ENCODE measurements at regions not wholly inside any gene's neighbourhood (a gene's known extent, or its start where the extent isn't known, plus 50 kb on each side); places are given as distances from the start of the nearest gene placed in this dataset.
A peak's percentile ranks its signal among the peaks of the same experiment; 100 is the strongest.

DNA sequence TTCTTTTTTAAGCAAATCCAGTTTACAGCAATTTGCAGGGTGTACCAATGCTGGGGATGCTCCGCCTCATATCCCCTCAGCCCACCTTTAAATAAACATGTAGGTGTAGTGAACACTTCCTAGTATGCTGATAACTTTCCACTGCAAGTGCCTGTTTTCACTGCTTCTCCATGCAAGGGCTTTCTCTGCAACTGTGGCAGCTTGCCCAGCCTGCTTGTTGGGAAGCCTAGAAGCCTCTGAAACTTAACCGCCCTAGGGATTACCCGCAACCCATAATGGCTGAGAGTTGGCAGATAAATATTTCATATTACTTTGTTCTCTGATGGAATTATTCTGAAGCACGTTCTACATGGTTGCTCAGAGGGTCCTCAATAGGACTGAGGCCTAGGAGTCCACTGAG lies 253.7 kb upstream of the DDX53 start (continued):
- TF ChIP-seq YY1 (IDR thresholded peaks at IDR 0.05; ENCODE audit: low read depth, low read length), result no peak
- no peak for TF ChIP-seq ASH2L (IDR thresholded peaks at IDR 0.05; ENCODE audit: borderline replicate concordance, low read depth)
- no peak for TF ChIP-seq TCF12 (IDR thresholded peaks at IDR 0.05; ENCODE audit: low read depth, low read length)

DNA sequence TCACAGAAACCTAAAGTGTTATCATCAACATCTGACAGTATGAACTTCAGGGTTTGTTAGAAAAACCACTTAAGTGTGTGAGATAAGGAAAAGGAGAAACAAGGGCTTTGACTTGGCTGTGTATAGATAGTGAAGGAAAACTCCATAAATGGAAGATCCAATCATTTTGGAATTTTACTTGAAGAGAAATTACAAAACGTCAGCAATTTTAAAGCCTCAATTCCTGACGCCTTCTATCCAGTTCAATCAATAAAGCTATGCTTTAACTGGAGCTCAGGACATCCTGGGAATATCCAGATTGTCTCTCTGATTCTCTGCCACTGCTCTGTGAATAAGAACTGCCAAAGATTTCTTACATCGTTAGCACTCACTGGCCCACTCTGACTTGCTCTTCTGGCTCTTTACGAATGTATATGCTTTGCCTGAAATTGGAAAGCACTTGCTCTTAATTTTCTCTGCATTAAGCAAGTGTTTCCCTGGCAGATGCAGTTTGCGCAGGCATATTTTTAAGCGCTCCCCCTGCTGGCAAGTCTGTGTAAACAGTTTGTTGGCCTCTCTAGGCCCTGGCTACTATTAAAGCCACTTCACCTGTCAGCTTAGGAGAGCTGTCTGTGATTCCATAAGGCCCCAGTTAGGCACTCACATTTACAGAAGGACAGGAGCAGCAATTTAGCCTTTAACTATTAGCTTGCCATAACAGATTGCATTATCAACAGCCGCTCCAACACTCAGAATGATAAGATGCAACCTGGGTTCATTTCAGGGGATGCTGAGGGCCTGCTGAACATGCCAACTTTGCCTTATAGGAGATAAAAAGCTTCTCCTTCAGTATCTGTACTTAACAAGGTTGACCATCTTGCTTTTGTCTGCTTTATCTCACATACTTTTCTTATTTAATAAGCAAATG lies 251.4 kb upstream of the DDX53 start:
- H3K79me2 ChIP-seq (ENCODE audit: control insufficient read depth, insufficient read depth, low read length), result no peaks in the 10 kb centered on the region
- no peaks in the 10 kb centered on the region for H3K36me3 ChIP-seq (ENCODE audit: control insufficient read depth in 2 of 2, insufficient read depth in 2 of 2, low read length in 1 of 2)

More for the DNA sequence above, 251.4 kb upstream of the DDX53 start:
- ChIA-PET POLR2A (interaction anchor here (0.6 kb wide), 1 partner anchor 447 kb away, joined by 3 read pairs; no protein-coding TSS in a partner anchor), CTCF (interaction anchor here (0.7 to 5.3 kb wide), 24 partner anchors 9 to 1308 kb away, joined by 3 to 69 read pairs (median 4); no protein-coding TSS in a partner anchor), SMC1A (ENCODE audit: uncharacterized antibody, unreplicated experiment) (interaction anchor here (0.5 to 3.2 kb wide), 13 partner anchors 10 to 766 kb away, joined by 3 to 46 read pairs (median 4); no protein-coding TSS in a partner anchor), RAD21 (ENCODE audit: unreplicated experiment) (interaction anchor here (0.9 to 2.8 kb wide), 5 partner anchors 612 to 763 kb away, joined by 3 to 36 read pairs (median 6); no protein-coding TSS in a partner anchor)
- Histone ChIP-seq H2AFZ (ENCODE audit: control insufficient read depth, low read depth, low read length) (no peak overlapping the region), H3K27me3 (replicated peaks in 1 of 2; ENCODE audit: control insufficient read depth in 2 of 2, insufficient read depth in 2 of 2, low read length in 1 of 2) (no peaks in the 10 kb centered on the region), H3K4me2 (ENCODE audit: control insufficient read depth, insufficient read depth) (no peak overlapping the region), H4K20me1 (ENCODE audit: control insufficient read depth, insufficient read depth) (no peaks in the 10 kb centered on the region), H3K4me3 (no peak overlapping the region), H3K27ac (ENCODE audit: control insufficient read depth, insufficient read depth) (no peak overlapping the region), H3K9ac (ENCODE audit: control insufficient read depth, insufficient read depth, low read length) (no peak overlapping the region), H3K4me1 (ENCODE audit: control insufficient read depth, insufficient read depth, low read length) (no peaks in the 10 kb centered on the region), H3K9me3 (replicated peaks; ENCODE audit: control insufficient read depth, insufficient read depth, low read length) (no peaks in the 10 kb centered on the region)
- ATAC-seq (peak; percentile 96), DNase-seq (ENCODE audit: low read depth, low spot score) (no peak), FAIRE-seq (peak; percentile 91)
- in situ Hi-C loops (cut with MboI) (loop anchor here (10.0 kb wide), 1 partner anchor 614 kb away; no protein-coding TSS in a partner anchor), intact Hi-C loops (cut with micrococcal nuclease; ENCODE audit: unreplicated experiment) (loop anchor here (1.0 kb wide), 1 partner anchor 612 kb away; no protein-coding TSS in a partner anchor)
- BruUV-seq (replicated peaks), result no TSS peak
- WGBS (ENCODE audit: insufficient coverage, insufficient replicate concordance, low lambda C conversion rate, missing lambda C conversion rate), result 12% methylated on average over 7 of the region's 7 CpGs
- TF ChIP-seq YY1 (IDR thresholded peaks at IDR 0.05; ENCODE audit: low read depth, low read length) (0 out of 2 replicates have a peak, but pooled peaks have one; percentile 42), HDGF (IDR thresholded peaks at IDR 0.05) (no peak), RAD21 (IDR thresholded peaks at IDR 0.05; ENCODE audit: insufficient read depth, low read depth, low read length) (peak; percentile 52), SMC3 (IDR thresholded peaks at IDR 0.05; ENCODE audit: borderline replicate concordance, low read length) (peak; percentile 78), PAX5 (IDR thresholded peaks at IDR 0.05; ENCODE audit: borderline replicate concordance, low read depth, low read length) (no peak), ZNF622 (IDR thresholded peaks at IDR 0.05) (no peak)
- TF ChIP-seq, protein P1, sequence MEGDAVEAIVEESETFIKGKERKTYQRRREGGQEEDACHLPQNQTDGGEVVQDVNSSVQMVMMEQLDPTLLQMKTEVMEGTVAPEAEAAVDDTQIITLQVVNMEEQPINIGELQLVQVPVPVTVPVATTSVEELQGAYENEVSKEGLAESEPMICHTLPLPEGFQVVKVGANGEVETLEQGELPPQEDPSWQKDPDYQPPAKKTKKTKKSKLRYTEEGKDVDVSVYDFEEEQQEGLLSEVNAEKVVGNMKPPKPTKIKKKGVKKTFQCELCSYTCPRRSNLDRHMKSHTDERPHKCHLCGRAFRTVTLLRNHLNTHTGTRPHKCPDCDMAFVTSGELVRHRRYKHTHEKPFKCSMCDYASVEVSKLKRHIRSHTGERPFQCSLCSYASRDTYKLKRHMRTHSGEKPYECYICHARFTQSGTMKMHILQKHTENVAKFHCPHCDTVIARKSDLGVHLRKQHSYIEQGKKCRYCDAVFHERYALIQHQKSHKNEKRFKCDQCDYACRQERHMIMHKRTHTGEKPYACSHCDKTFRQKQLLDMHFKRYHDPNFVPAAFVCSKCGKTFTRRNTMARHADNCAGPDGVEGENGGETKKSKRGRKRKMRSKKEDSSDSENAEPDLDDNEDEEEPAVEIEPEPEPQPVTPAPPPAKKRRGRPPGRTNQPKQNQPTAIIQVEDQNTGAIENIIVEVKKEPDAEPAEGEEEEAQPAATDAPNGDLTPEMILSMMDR (IDR thresholded peaks at IDR 0.05 in 2 of 3, conservative IDR thresholded peaks at IDR 0.05 in 1 of 3; ENCODE audit: control insufficient read depth in 2 of 3, extremely low read depth in 1 of 3, insufficient read depth in 1 of 3, low read depth in 3 of 3, low read length in 3 of 3), result peak; percentile 67 to 82 (median 80)
